Uterus (tissue), 2 donors: ENCODE measurements at regions not wholly inside any gene's neighbourhood (a gene's known extent, or its start where the extent isn't known, plus 50 kb on each side); places are given as distances from the start of the nearest gene placed in this dataset.
"Not testable (repeated sequence)": the region's sequence is repeated elsewhere in the genome, so short reads cannot be mapped to it uniquely, and the experiment has no call there.

Experiments used
- CTCF ChIP-seq, 4 experiments: fragments of 200-600 bp in 2 of 4; fragments of 450-650 bp in 2 of 4; sonication (generic) in 2 of 4; IDR thresholded peaks; one replicate each; pipeline ENCODE4 v1.5.1; 2016 to 2019; ENCODE audit warnings: antibody characterized with exemption in 4 of 4, mild to moderate bottlenecking in 2 of 4, moderate library complexity in 1 of 4
- POLR2A ChIP-seq, 2 donors: fragments of 450-650 bp; IDR thresholded peaks; one replicate each; pipeline ENCODE4 v1.6.1; 2016; ENCODE audit warnings: antibody characterized with exemption in 2 of 2, mild to moderate bottlenecking in 1 of 2, moderate library complexity in 1 of 2

GRCh38 chr12:125865236-125865635 is 800.0 kb downstream of the AACS start:
- TF ChIP-seq POLR2A, CTCF (IDR thresholded peaks at IDR 0.05): not testable (repeated sequence)
